NCI-H1048 (cell line): ENCODE measurements at regions not wholly inside any gene's neighbourhood (a gene's known extent, or its start where the extent isn't known, plus 50 kb on each side); places are given as distances from the start of the nearest gene placed in this dataset.
"Not testable (repeated sequence)": the region's sequence is repeated elsewhere in the genome, so short reads cannot be mapped to it uniquely, and the experiment has no call there.

Experiments used
- DNase-seq: peaks from one replicate; lab custom pipeline; 2025; lab: John Stamatoyannopoulos, UW

GRCh38 chr2:146405402-146406309, 1439.2 kb upstream of the ACVR2A start:
- not testable (repeated sequence) for DNase-seq

- not testable (repeated sequence) for DNase-seq
Measured at GRCh38 chr2:146403546-146404160, 1441.2 kb upstream of the ACVR2A start.

GRCh38 chr2:146392631-146393030, 1452.2 kb upstream of the ACVR2A start:
- DNase-seq, result no peak

GRCh38 chr2:146392186-146392585, 1452.6 kb upstream of the ACVR2A start:
- DNase-seq, result no peak

GRCh38 chr2:146388757-146389156, 1456.1 kb upstream of the ACVR2A start:
- no peak for DNase-seq

- DNase-seq, result no peak
Measured at GRCh38 chr2:146386096-146386495, 1458.7 kb upstream of the ACVR2A start.

GRCh38 chr2:146385031-146385430, 1459.8 kb upstream of the ACVR2A start:
- DNase-seq, result no peak

- no peak for DNase-seq
Measured at GRCh38 chr2:146376511-146377064, 1468.2 kb upstream of the ACVR2A start.

GRCh38 chr2:146374505-146374904, 1470.3 kb upstream of the ACVR2A start:
- no peak for DNase-seq

GRCh38 chr2:146371364-146371763, 1473.5 kb upstream of the ACVR2A start:
- not testable (repeated sequence) for DNase-seq

- no peak for DNase-seq
Measured at GRCh38 chr2:146370826-146371225, 1474.0 kb upstream of the ACVR2A start.

- DNase-seq, result no peak
Measured at GRCh38 chr2:146366276-146366675, 1478.6 kb upstream of the ACVR2A start.

GRCh38 chr2:146365041-146365440, 1479.8 kb upstream of the ACVR2A start:
- no peak for DNase-seq

- no peak for DNase-seq
Measured at GRCh38 chr2:146363731-146364130, 1481.1 kb upstream of the ACVR2A start.

- DNase-seq, result no peak
Measured at GRCh38 chr2:146351689-146352088, 1493.1 kb upstream of the ACVR2A start.

- DNase-seq, result no peak
Measured at GRCh38 chr2:146349334-146349733, 1495.5 kb upstream of the ACVR2A start.

- no peak for DNase-seq
Measured at GRCh38 chr2:146324951-146325350, 1519.9 kb upstream of the ACVR2A start.

GRCh38 chr2:146323564-146323963, 1521.3 kb upstream of the ACVR2A start:
- DNase-seq, result no peak

GRCh38 chr2:146321175-146321574, 1523.7 kb upstream of the ACVR2A start:
- no peak for DNase-seq

GRCh38 chr2:146317959-146318358, 1526.9 kb upstream of the ACVR2A start:
- DNase-seq, result no peak

- no peak for DNase-seq
Measured at GRCh38 chr2:146312899-146313298, 1531.9 kb upstream of the ACVR2A start.

- DNase-seq, result no peak
Measured at GRCh38 chr2:146305164-146305563, 1539.7 kb upstream of the ACVR2A start.

- no peak for DNase-seq
Measured at GRCh38 chr2:146301287-146301686, 1543.5 kb upstream of the ACVR2A start.
